ENCODE measurements at regions not wholly inside any gene's neighbourhood (a gene's known extent, or its start where the extent isn't known, plus 50 kb on each side); places are given as distances from the start of the nearest gene placed in this dataset.

- Mint-ChIP-seq H3K27ac (no peak overlapping the region), H3K36me3 (no peaks in the 10 kb centered on the region), H3K9me3 (no peaks in the 10 kb centered on the region), H3K4me3 (no peak overlapping the region), H3K27me3 (no peaks in the 10 kb centered on the region), H3K4me1 (ENCODE audit: low read depth) (no peaks in the 10 kb centered on the region)
- CTCF ChIA-PET = no interaction called here
- intact Hi-C loops (cut with micrococcal nuclease) = no loop called here
- POLR2A ChIA-PET = no interaction called here
- DNase-seq = no peak
These were observed 337.1 kb downstream of the C16orf95 start for GRCh38 chr16:86979984-86980553.

- intact Hi-C loops (cut with micrococcal nuclease) = no loop called here
- Mint-ChIP-seq H3K36me3 (no peaks in the 10 kb centered on the region), H3K27me3 (no peaks in the 10 kb centered on the region), H3K4me1 (ENCODE audit: low read depth) (no peaks in the 10 kb centered on the region), H3K4me3 (no peak overlapping the region), H3K27ac (no peak overlapping the region), H3K9me3 (no peaks in the 10 kb centered on the region)
- ChIA-PET POLR2A (no interaction called here), CTCF (no interaction called here)
- no peak for DNase-seq
These were observed 336.5 kb downstream of the C16orf95 start for GRCh38 chr16:86980644-86981043.

DNA sequence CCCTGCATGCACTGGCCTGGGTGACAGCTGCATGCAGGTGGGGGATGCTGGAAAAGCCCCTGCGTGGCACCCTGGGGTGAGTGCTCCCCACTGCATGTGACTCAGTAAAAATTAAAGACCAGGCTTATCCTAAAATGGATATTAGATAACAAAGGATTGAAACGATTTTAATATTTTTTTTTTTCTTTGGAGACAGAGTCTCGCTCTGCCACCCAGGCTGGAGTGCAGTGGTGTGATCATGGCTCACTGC lies 334.9 kb downstream of the C16orf95 start:
- intact Hi-C loops (cut with micrococcal nuclease) = no loop called here
- H3K27me3 Mint-ChIP-seq = no peaks in the 10 kb centered on the region
- H3K36me3 Mint-ChIP-seq = no peaks in the 10 kb centered on the region
- H3K4me3 Mint-ChIP-seq = no peak overlapping the region
- no peak overlapping the region for H3K27ac Mint-ChIP-seq
- ChIA-PET CTCF (no interaction called here), POLR2A (no interaction called here)
- no peak for DNase-seq
- no peaks in the 10 kb centered on the region for H3K4me1 Mint-ChIP-seq (ENCODE audit: low read depth)
- no peaks in the 10 kb centered on the region for H3K9me3 Mint-ChIP-seq

DNA sequence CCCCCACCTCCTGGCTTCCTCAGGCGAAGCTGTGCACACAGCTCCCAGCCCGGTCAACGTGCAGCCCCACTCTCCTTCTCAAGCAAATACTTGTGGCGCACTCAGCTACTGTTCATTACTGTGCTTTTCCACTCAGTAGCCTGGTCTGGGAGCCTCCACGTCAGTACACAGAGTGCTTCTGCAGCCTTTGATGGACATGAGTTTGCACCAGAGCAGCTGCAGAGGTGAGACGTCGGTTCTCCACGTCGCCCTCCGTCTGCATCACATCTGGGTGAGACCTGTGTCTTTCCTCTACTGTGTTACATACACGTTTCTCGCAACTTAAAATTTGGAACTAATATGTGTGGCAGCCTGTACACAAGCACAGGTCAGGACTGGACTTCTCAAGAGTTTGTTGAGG lies 334.3 kb downstream of the C16orf95 start:
- POLR2A ChIA-PET = no interaction called here
- Mint-ChIP-seq H3K9me3 (no peaks in the 10 kb centered on the region), H3K27me3 (no peaks in the 10 kb centered on the region), H3K4me1 (ENCODE audit: low read depth) (no peaks in the 10 kb centered on the region), H3K27ac (no peak overlapping the region), H3K36me3 (no peaks in the 10 kb centered on the region), H3K4me3 (no peak overlapping the region)
- intact Hi-C loops (cut with micrococcal nuclease) = no loop called here
- CTCF ChIA-PET = no interaction called here
- no peak for DNase-seq

DNA sequence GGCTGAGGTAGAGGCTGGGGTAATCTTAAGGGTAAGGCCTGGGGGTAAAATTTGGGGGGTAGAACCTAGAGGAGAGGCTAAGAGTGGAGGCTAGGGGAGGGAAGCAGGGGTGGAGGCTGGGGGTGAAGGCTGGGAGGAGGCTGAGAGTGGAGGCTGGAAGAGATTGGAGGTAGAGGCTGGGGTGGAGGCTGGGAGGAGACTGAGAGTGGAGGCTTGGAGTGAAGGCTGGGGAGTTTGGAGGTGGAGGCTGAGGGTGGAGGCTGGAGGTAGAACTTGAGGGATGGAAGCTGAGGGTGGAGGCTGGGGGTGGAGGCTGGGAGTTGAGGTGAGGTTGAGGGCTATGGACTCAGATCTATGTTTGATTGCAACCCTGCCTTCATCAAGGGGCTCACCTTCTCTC lies 333.6 kb downstream of the C16orf95 start:
- Mint-ChIP-seq H3K27ac (no peak overlapping the region), H3K4me1 (ENCODE audit: low read depth) (no peaks in the 10 kb centered on the region), H3K4me3 (no peak overlapping the region), H3K27me3 (no peaks in the 10 kb centered on the region), H3K9me3 (no peaks in the 10 kb centered on the region), H3K36me3 (no peaks in the 10 kb centered on the region)
- ChIA-PET CTCF (no interaction called here), POLR2A (no interaction called here)
- intact Hi-C loops (cut with micrococcal nuclease) = no loop called here
- DNase-seq = no peak

DNA sequence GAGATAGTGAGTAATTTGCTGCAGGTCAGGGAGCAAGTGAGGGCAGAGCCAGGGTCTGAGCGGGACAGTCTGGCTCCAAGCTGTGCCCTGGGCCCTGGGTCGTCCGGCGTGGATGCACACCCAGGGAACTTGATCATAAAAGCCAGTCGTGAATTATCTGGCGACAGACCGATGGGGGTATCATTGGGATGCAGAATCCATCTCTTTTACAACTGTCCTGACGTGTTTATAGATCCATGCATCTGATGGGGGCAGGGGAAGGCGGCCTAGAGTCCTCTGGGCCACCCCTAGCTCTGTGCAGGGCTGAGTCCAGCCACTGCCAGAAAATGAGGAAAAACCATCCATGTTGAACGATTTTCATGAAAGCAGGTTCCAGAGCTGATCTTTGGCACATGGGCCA lies 332.8 kb downstream of the C16orf95 start:
- no peaks in the 10 kb centered on the region for H3K36me3 Mint-ChIP-seq
- no peak overlapping the region for H3K4me3 Mint-ChIP-seq
- no peaks in the 10 kb centered on the region for H3K4me1 Mint-ChIP-seq (ENCODE audit: low read depth)
- no peak for DNase-seq
- intact Hi-C loops (cut with micrococcal nuclease) = no loop called here
- no peaks in the 10 kb centered on the region for H3K9me3 Mint-ChIP-seq
- POLR2A ChIA-PET = no interaction called here
- CTCF ChIA-PET = no interaction called here
- H3K27ac Mint-ChIP-seq = no peak overlapping the region
- H3K27me3 Mint-ChIP-seq = no peaks in the 10 kb centered on the region

DNA sequence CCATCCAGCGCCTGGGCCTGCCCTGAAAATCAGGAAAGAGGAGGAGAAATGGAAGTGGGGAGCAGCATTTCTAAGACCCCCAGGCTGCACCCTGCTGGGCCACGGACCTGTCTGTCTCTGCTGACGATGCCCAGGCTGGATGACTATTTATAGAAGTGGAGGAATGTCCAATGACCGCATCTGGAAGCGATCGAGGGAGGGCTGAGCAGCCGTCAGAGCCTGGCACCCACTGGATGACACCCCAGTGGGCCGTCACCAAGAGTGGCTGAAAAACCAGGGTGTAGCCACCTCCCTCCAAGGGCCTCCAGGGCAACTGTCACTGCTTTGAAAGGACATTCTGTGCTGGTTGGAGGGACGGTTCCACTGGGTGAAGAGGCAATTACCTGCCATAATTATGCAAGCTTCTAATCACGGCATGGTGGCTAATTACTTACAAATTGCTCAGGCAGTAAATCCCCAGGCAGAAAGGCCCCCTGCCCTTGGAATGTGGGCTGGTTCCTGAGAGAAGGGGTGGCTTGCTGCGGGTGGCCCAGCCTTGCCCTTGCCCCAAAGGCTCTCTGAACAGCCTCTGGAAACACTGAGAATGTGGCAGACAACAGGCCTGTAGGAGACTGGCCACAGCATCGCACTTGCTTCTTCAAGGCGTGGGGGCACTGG lies 332.1 kb downstream of the C16orf95 start:
- Mint-ChIP-seq H3K36me3 (no peaks in the 10 kb centered on the region), H3K9me3 (no peaks in the 10 kb centered on the region), H3K4me1 (ENCODE audit: low read depth) (no peaks in the 10 kb centered on the region), H3K27ac (no peak overlapping the region), H3K4me3 (no peak overlapping the region), H3K27me3 (no peaks in the 10 kb centered on the region)
- ChIA-PET POLR2A (no interaction called here), CTCF (no interaction called here)
- no peak for DNase-seq
- intact Hi-C loops (cut with micrococcal nuclease) = no loop called here

- Mint-ChIP-seq H3K9me3 (no peaks in the 10 kb centered on the region), H3K36me3 (no peaks in the 10 kb centered on the region), H3K4me3 (no peak overlapping the region), H3K27ac (no peak overlapping the region), H3K4me1 (ENCODE audit: low read depth) (peaks cover 2% of the 10 kb centered on the region), H3K27me3 (peaks cover 4% of the 10 kb centered on the region)
- intact Hi-C loops (cut with micrococcal nuclease) = no loop called here
- DNase-seq = no peak
- CTCF ChIA-PET = no interaction called here
- POLR2A ChIA-PET = no interaction called here
These were observed 331.6 kb downstream of the C16orf95 start for GRCh38 chr16:86985648-86986015.

DNA sequence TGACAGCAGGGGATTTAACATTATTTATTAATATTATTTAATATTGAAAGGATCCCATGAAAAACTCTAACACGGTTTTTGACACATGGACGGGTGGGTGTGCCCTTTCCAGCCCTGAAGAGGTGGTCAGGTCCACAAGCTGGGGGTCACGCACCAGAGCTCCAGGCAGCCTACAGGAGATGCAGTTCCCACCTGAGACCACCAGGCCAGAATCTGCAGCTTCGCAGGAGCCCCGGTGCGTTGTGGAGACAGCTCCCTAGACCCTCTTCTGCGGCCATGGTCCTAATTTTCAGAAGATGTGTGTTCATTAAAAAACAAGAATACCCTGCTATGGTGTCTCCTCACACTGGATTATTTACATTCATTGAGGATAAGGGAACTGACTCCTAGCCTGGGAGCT lies 331.1 kb downstream of the C16orf95 start:
- peaks cover 6% of the 10 kb centered on the region for H3K27me3 Mint-ChIP-seq
- H3K9me3 Mint-ChIP-seq = no peaks in the 10 kb centered on the region
- POLR2A ChIA-PET = no interaction called here
- H3K36me3 Mint-ChIP-seq = no peaks in the 10 kb centered on the region
- H3K4me3 Mint-ChIP-seq = no peak overlapping the region
- H3K4me1 Mint-ChIP-seq (ENCODE audit: low read depth) = peaks cover 2% of the 10 kb centered on the region
- no peak for DNase-seq
- CTCF ChIA-PET = no interaction called here
- no peak overlapping the region for H3K27ac Mint-ChIP-seq
- intact Hi-C loops (cut with micrococcal nuclease) = no loop called here

GRCh38 chr16:86986809-86987487 lies 330.2 kb downstream of the C16orf95 start:
- ChIA-PET POLR2A (no interaction called here), CTCF (no interaction called here)
- H3K4me1 Mint-ChIP-seq (ENCODE audit: low read depth) = peaks cover 2% of the 10 kb centered on the region
- intact Hi-C loops (cut with micrococcal nuclease) = no loop called here
- H3K9me3 Mint-ChIP-seq = no peaks in the 10 kb centered on the region
- H3K27ac Mint-ChIP-seq = no peak overlapping the region
- DNase-seq = no peak
- H3K4me3 Mint-ChIP-seq = no peak overlapping the region
- H3K36me3 Mint-ChIP-seq = no peaks in the 10 kb centered on the region
- peaks cover 8% of the 10 kb centered on the region for H3K27me3 Mint-ChIP-seq

DNA sequence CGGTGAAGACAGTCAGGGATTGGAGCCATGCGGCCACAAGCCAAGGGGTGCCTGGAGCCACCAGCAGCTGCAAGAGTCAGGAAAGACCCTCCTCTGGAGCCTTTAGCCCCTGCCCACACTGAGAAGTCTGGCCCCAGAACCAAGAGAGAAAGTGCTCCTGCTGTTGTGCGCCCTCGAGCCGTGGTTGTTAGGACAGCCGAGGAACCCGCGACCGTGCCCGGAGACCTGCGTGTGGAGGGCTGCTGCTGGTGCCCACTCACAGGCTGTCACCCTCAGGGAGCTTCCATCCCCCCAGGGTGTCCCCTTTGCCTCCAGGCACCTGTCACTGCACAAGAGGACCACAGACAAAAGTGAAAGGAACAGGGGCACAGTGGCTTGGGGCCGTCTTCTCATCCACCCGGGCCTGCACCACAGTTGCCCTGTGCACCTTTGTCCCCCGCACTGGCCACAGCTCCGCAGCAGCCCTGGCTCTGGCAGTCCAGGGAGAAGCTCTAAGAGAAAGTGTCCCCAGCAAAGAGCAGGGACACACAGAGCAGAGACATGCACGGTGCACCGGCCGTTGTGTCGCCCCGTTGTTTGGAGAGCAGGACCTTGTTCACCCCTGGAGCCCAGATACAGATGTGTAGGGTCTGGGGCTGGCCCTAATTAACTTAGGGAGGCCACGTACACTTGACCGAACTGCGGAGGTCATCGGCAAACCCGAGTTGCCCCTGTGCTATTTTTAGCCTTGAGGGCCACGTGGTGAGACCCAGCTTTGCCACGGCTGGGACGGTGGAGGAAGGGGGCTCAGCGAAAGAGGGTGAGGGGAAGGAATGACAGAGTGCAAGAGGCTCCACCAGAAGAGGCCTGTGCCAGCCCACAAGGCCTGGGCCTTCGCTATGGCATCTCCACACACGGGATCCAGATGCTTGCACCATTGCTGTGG lies 329.2 kb downstream of the C16orf95 start:
- ChIA-PET POLR2A (no interaction called here), CTCF (no interaction called here)
- Mint-ChIP-seq H3K36me3 (no peaks in the 10 kb centered on the region), H3K27me3 (peaks cover 10% of the 10 kb centered on the region), H3K9me3 (no peaks in the 10 kb centered on the region), H3K4me3 (no peak overlapping the region), H3K4me1 (ENCODE audit: low read depth) (peaks cover 2% of the 10 kb centered on the region), H3K27ac (no peak overlapping the region)
- intact Hi-C loops (cut with micrococcal nuclease) = no loop called here
- no peak for DNase-seq

- H3K36me3 Mint-ChIP-seq = no peaks in the 10 kb centered on the region
- CTCF ChIA-PET = no interaction called here
- intact Hi-C loops (cut with micrococcal nuclease) = no loop called here
These were observed 328.1 kb downstream of the C16orf95 start for GRCh38 chr16:86988920-86989696.

More at GRCh38 chr16:86988920-86989696, 328.1 kb downstream of the C16orf95 start:
- Mint-ChIP-seq H3K4me1 (ENCODE audit: low read depth) (peaks cover 2% of the 10 kb centered on the region), H3K4me3 (no peak overlapping the region), H3K27ac (no peak overlapping the region), H3K9me3 (no peaks in the 10 kb centered on the region), H3K27me3 (peaks cover 13% of the 10 kb centered on the region)
- no peak for DNase-seq
- POLR2A ChIA-PET = no interaction called here
